IPS-NIHi11 (cell line): ENCODE measurements at regions not wholly inside any gene's neighbourhood (a gene's known extent, or its start where the extent isn't known, plus 50 kb on each side); places are given as distances from the start of the nearest gene placed in this dataset.

ENCODE experiments used
- DNase-seq: peaks from one replicate; pipeline ENCODE4 v3.0.0; 2012; ENCODE audit warnings: mixed read lengths, low spot score

DNA sequence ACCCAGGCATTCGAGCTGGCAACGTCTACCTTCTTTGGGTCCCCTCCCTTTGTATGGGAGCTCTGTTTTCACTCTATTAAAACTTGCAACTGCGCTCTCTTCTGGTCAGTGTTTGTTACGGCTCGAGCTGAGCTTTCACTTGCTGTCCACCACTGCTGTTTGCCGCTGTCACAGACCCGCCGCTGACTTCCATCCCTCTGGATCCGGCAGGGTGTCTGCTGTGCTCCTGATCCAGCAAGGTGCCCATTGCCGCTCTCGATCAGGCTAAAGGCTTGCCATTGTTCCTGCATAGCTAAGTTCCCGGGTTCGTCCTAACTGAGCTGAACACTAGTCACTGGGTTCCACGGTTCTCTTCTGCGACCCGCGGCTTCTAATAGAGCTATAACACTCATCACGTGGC lies 183.5 kb upstream of the GALNTL6 start:
- no peak for DNase-seq

DNA sequence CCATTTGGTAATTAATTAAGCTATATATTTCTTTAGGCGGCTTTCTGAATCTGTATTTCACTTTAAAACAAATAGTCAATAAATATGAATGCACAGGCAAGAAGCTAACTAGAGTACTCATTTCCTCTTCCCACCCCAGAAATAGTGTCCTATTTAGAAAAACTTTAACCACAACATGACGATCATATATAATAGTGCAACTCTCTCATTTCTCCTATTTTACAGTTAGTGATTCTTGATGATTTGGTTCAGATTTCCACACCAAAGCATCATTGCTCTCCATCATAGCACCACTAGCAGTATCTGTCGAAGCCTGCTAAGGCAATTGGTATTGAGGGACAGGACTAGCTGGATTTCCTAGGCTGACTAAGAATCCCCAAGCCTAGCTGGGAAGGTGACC lies 184.0 kb upstream of the GALNTL6 start:
- DNase-seq: no peak

DNA sequence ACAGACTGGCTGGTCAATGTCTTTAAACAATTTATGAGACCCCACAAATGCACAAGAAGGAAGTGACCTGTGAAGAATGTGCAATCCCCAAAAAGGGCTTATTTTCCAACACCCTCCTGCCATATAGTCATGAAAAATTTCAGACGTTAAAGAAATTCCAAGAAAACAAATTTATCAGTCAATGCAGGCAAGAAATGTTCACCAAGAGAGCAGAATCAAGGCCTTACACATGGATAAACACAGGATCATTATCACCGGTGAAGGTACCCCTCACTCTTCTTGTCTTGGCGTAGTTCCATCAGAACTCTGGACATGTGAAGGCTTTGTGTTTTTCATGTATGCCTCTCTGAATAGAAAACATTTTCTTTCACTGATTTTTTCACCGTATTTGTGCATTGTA lies 186.7 kb upstream of the GALNTL6 start:
- DNase-seq: no peak

DNA sequence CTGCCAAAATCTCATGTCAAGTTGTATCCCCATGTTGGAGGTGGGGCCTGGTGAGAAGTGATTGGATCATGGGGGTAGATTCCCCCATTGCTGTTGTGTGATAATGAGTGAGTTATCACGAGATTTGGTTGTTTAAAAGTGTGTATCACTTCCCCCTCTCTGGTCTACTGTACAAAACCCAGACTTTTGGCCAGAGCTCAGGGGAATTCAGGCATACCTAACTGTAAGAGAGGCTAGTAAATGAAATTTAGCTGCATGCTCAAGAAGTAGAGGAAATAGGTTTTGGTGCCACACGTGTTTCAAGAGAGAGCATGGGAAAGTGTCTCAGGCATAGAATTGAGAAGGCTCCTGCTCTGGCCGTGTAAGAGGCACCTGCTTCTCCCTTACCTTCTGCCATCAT lies 190.5 kb upstream of the GALNTL6 start:
- DNase-seq: no peak

DNA sequence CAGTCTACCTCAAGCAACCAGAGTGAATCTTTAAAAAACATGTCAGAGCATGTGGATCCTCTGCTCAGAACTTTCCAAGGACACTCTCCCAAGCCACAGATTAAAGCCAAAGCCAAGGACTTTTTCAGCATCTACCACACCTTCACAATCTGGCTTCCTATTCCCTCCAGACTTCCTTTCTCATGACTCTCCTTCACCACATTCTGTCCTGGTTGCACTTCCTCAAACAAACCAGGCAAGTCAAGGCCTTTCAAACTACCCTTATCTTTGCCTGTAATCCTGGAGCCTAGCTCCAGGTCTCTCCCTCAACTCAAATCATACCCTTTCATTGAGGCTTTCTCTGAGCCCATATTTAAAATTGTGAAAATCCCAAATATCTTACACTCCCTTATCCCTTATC lies 191.6 kb upstream of the GALNTL6 start:
- no peak for DNase-seq

DNA sequence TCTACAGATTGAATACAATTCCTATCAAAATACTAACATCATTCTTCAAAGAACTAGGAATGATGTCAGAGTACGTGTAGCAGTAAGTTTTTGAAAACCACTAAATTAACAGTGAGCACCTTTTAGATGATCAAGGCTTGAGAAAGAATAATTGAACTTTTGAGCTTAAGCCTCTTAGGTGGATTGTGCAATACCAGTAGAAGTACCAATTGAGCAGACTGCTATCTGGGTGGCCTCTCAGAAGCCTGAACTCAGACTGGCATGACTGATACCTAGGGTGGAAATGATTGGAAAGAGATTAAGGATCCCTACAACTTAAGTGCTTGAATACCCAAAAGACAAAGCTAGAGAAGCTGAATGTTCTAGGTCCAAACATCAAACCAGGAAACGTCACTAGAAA lies 200.3 kb upstream of the GALNTL6 start:
- no peak for DNase-seq

DNA sequence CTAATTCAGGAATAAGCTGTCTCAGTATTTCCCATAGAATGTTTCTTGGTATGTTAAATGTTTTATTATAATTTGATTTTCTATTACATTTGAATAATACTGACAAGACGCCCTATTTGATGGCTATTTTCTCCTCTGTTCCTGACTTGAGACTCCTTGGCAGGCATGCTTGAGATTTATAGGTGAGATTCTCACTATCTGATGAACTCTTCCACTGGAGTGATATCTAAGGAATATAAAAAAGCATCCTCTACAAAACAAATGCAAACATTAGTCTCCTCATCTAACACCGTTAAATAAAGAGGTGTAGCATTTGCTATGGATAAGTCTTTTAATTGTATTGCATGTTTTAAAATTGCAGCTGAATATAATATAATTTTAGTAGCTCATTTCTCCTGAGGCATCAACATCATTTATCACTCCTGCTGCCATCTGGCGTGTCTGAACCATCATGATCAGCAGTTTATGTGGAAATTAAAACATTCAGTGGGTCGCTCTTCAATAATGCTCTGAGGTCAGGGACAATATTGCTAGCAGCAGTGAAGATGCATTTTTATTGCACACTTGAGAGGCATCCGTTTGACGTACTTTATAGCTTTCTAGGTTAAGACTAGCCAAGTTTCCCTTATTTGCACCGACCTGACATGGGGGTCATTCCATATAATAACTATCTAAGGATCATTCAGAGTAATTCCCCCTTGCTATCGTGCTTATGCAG lies 210.4 kb upstream of the GALNTL6 start:
- no peak for DNase-seq

DNA sequence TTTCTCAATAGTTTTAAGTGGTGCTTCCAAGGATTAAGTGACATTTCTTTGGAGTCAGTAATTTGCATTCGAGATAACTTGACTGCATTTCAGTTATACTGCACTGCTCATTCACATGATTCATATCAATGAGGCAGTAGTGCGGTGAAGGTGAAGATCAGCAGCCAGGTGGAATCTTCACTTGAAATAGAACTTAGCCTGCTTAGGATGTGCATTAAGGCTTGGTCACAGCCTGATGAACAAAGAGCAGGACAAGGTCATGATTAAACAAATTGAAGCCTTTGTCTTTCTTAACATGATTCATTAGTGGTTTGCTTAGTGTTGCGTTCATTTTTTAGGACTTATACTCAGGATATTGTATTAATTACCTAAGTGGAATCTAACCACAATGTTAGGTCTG lies 212.1 kb upstream of the GALNTL6 start:
- DNase-seq: no peak

DNA sequence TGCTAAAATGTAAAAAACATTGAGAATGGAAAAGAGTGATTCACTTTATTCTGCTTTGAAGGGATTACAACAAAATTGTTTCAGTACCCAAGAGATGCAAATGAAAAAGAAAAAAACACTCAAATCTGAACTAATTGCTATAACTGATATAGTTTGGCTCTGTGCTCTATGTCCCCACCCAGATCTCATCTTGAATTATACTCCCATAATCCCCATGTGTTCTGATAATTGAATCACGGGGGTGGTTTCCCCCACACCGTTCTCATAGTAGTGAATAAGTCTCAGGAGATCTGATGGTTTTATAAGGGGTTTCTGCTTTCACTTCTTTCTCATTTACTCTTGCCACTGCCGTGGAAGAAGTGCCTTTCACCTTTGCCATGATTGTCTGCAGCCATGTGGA lies 213.6 kb upstream of the GALNTL6 start:
- no peak for DNase-seq

DNA sequence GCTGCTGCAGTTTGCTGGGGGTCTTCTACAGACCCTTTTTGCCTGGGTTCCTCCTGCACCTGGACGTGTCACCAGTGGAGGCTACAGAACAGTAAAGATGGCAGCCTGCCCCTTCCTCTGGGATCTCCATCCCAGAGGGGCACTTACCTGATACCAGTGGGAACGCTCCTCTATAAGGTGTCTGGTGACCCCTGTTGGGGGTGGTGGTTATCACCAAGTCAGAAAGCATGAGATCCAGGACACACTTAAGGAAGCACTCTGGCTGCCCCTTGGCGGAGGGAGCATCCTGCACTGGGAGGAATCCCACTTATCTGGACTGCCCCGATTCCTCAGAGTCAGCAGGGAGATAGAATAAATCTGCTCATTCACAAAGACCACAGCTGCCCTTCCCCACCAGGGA lies 218.9 kb upstream of the GALNTL6 start:
- DNase-seq: no peak

DNA sequence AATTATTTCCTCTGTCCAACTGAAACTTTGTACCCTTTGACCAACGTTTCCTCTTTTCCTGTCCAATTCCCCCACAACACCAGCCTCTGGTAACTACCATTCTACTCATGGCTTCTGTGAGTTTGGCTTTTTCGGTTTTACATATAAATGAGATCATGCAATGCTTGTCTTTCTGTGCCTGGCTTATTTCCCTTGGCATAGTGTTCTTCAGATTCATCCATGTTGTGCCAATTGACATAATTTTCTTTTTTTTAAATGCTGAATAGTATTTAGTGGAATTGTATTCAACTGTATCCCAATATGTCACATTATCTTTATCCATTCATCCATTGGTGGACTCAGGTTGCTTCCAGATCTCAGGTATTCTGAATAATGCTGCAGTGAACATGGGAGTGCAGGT lies 222.5 kb upstream of the GALNTL6 start:
- no peak for DNase-seq

DNA sequence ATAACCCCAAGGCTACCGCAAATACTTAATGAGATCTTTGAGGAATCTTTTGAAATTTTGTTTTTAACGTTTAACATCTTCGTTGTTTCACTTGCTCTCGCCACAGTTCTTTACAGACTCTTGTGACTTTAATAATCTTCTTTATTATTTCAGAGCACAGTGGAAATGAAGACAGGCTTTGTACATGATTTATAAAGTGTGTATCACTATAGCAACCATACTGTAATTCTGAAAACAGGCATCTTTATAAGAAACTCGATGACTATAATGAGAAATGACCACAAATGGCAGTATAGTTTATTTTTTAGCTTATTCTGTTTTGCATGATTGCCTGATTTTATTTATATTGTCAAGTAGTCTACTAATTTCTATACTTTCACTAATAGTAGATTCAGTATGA lies 224.4 kb upstream of the GALNTL6 start:
- DNase-seq: no peak

DNA sequence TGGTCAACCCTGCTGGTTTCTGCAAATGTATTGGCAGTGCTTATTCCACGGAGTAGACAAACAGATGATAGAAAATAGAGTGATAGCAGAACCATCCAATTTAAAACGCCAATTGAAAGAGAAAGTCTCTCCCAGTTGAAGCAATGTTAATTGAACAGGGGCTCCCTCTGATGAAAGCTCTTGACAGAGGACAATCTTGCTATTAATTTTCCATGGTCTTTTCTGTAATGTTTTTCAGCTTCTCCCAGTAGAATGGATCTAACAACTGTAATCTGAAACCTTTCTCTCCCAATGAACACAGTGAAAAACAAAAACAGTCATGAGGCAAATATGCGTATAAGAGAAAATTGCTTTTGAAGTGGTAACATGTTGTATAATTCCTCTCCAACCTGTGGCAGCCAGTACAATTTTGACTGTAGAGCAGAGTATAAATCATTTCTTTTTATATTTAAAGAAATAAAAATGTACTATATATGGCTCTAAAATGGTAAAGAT lies 225.1 kb upstream of the GALNTL6 start:
- no peak for DNase-seq

DNA sequence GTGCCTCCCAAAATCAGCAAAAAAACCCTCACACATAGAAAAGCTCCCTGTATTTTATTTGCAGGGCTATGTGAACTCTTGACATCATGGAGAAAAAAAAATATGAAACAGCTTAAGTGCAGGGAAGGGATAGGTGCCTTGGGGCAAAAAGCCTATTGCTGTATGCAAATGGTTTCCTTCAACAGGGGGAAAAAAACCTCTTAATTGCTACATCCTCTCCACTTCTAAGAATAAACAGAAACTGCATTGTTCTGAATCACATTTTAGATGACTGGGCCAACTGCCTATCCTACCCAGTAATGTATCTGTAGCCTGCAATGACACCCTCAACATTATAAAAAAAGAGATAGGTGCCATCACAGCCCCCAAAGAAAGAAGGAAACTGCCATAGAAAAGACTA lies 229.4 kb upstream of the GALNTL6 start:
- DNase-seq: no peak

DNA sequence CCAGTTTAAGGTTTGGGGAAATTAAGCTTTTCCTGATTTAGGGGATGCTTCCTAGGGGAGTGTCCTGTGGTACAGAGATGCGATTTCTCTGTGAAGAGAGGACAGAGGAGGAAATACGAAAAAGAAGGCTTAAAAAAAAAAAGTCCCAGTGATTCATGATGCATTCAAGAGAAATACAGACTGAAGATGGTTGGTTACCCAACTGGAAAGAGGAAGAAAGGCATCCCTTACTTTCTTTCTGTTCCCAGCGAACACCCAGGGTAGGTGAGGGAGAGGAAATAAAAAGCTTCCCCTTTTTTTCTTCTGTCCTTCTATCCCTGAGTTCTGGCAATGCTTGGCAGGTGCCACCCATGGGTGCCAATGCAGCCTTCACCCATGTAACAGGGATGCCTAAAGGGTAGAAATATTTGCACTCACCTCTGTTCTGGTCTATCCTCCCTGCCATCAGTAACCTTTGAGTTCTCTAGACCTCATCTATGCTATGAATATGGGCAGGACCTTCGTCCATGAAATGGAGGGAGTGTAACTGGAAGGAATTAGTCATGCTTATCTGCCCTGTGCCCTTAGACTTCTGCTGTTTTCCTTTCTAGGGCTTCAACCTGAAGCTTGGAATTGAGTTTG lies 230.1 kb upstream of the GALNTL6 start:
- no peak for DNase-seq

DNA sequence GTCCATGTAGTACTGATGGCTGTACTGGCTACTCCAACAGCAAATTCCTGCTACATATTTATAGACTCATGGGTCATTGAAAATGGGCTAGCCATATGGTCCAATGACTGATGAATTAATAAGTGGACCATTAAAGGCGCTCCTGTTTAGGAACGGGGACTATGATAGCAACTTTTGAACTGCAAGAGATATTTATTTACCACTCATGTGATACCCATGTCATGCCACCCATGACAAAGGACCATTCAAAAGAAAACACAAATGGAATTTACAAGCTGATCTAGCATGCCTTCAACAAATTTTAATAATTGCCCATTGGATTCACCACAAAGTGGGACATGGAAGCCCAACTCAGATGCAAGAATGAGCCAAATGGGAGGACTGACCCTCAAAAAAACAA lies 240.0 kb upstream of the GALNTL6 start:
- no peak for DNase-seq

DNA sequence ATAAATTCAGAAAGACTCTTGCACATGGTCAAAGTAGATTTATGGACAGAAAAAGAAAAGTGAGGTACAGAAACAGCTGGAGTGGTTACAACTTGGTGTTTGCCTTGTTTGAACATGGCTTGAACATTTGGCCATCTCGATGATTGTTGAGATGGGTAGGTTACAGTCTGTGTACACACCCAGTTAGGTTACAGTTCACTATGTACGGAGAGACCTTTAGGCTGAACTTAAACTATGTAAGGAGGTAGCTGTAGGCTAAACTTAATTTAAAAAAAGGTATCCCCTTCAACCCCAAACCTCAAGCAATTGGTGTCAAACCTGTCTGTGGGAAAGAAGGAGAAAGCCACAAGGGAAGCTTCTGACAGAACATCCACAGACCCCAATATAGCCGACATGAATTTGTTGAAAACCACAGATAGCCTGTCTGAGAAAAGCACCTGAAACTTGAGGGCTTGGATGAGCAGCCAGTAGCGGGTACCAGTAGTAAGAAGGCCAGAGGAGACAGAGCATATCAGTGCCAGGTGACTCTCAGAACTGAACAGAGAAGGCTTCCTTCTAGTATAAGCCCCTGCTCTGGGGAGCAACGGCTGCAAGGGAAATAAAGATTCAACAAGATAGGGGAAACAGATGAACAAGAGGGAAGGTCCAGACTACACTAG lies 247.9 kb upstream of the GALNTL6 start:
- DNase-seq: no peak

DNA sequence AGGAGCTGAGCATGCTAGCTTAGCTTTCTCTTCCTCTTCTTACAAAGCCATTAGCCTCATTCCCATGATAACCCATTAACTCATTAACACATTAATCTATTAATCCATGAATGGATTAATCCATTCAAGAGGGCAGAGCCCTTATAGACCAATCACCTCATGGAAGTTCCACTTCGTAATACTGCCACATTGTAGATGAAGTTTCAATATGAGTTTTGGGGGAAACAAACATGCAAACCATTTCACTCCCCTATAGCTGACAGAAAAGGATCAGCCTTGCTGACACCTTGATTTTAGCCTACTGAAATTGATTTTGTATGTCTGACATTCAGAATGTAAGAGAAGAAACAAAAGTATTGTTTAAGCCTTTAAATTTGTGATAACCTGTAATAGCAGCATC lies 251.8 kb upstream of the GALNTL6 start:
- no peak for DNase-seq

DNA sequence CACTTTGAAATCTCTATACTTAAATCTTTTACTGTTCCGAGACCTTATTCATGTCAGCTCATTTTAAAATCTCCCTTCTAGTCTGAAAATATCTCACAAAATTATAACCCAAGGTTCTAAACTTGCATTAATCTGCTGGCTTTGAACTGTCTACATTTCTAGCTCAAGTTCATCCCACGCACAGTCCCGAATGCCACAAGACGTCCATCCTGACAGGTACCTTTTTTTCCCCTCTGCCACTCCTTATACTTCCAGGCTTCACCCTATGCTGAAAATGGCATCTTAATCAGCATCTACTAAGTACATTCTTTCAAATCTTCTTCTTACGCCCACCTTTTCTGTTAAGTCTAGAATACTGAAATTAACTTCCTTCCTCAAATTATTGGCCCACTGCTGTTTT lies 259.2 kb upstream of the GALNTL6 start:
- DNase-seq: no peak

DNA sequence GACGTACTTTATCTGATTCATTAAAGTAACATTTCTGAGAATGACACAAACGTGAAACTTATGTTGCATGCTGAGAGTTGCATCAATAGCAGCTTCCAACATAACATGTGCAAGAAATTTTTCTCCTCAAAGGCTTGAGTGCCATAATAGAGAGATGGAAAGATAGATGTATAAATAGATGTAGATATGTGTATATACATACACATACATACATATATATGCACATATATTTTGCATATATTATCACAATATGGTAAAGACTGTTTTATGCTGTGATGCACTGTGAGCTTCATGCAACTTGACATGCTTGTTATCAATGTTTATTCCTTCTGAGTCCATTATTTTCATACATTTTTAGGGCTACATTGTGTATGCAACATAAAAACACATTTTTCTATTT lies 270.6 kb upstream of the GALNTL6 start:
- no peak for DNase-seq

DNA sequence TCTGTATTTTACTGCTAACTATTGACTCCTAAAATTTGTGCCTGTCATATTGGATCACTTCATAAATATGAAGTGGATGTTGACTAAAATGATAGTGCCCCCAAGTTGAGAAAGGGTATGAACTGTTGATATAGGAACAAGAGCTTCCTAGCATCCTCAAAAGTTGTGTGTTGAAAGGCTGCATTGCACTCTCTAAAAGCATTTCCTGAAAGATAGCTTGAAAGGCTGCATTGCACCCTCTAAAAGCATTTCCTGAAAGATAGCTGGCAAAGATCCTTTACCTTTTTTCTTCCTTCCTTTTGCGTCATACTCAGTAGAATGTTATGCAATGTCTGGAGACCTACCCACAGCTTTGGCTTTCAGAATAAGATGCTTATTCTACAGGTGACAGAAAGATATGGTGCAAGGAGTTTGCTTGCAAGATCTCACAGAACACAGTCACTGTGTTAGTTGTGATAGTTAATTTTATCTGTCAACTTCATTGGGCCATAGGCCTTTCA lies 274.6 kb upstream of the GALNTL6 start:
- DNase-seq: no peak

DNA sequence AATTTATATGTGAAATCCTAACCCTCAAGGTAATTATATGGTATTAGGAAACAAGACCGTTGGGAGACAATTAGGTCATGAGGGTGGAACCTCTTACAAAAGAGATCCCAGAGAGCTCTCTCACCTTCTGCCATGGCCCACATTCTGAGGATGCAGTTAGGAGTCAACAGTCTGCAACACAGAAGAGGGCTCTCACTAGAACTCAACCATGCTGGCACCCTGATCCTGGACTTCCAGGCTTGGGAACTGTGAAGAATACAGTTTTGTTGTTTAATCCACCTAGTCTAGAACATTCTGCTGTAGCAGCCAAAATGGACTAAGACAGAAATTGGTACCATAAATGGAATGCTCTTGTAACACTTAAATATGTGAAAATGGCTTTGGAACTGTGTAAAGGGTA lies 278.8 kb upstream of the GALNTL6 start:
- no peak for DNase-seq

DNA sequence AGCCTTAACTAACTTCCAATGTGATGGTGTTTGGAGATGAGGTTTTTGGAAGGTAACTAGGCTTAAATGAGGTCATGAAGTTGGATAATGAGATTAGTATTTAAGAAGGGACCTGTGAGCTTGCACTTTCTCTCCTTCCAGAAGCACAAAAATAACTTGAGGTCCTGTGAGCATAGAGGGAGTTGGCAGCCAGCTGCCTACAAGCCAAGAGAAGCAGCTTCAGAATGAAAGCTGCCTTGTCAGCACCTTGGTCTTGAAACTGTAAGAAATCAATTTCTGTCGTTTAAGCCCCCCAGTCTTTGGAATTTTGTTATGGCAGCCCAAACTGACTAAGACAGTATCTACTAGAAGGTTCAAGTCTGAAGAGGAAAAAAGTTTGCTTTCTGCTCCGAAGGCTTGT lies 280.2 kb upstream of the GALNTL6 start:
- DNase-seq: no peak
